ENCODE measurements at regions not wholly inside any gene's neighbourhood (a gene's known extent, or its start where the extent isn't known, plus 50 kb on each side); places are given as distances from the start of the nearest gene placed in this dataset.

GRCh38 chr12:74440469-74440868 is 97.2 kb upstream of the ATXN7L3B start:
- CTCF ChIA-PET (ENCODE audit: partially characterized antibody), result no interaction called here
- FAIRE-seq (no peak), DNase-seq (ENCODE audit: low read depth in 1 of 2, low spot score in 2 of 2) (no peak)
- no peak overlapping the region for H2BK20ac ChIP-seq (ENCODE audit: low read length)
- H3K56ac ChIP-seq (replicated peaks; ENCODE audit: insufficient read length, low read depth, low read length), result no peak overlapping the region
- H2BK12ac ChIP-seq (ENCODE audit: low read depth, low read length), result no peak overlapping the region
- POLR2A ChIA-PET (ENCODE audit: partially characterized antibody), result no interaction called here
- H3K27ac ChIP-seq (ENCODE audit: low read depth, low read length), result no peak overlapping the region
- no peaks in the 10 kb centered on the region for H3K23me2 ChIP-seq (ENCODE audit: low read depth, low read length)
- no peak overlapping the region for H3K23ac ChIP-seq (ENCODE audit: insufficient read length)
- no peak overlapping the region for H3K4ac ChIP-seq (replicated peaks; ENCODE audit: insufficient read length, low read depth, low read length)
- H4K20me1 ChIP-seq (replicated peaks in 1 of 2; ENCODE audit: control insufficient read depth in 1 of 2, insufficient read depth in 2 of 2, low read length in 2 of 2), result no peaks in the 10 kb centered on the region
- H3K9me3 ChIP-seq (ENCODE audit: insufficient read depth in 2 of 2, low read depth in 1 of 2, low read length in 1 of 2), result no peaks in the 10 kb centered on the region
- TF ChIP-seq SP1 (IDR thresholded peaks at IDR 0.05; ENCODE audit: low read depth, low read length), result no peak
- TF ChIP-seq MAFK (IDR thresholded peaks at IDR 0.05; ENCODE audit: low read depth, low read length), result no peak
- no peak for TF ChIP-seq GABPA (IDR thresholded peaks at IDR 0.05; ENCODE audit: borderline replicate concordance, insufficient read depth, low read length)
- TF ChIP-seq TAF7 (optimal IDR thresholded peaks at IDR 0.05; ENCODE audit: borderline replicate concordance, low read depth, low read length), result no peak
- no peak for TF ChIP-seq JUN (IDR thresholded peaks at IDR 0.05; ENCODE audit: low read depth, low read length)
- TF ChIP-seq PHF8 (conservative IDR thresholded peaks at IDR 0.05; ENCODE audit: low read depth, low read length), result no peak
- no peak for TF ChIP-seq POLR2AphosphoS5 (IDR thresholded peaks at IDR 0.05; ENCODE audit: low read depth, low read length)
- TF ChIP-seq, protein P1, sequence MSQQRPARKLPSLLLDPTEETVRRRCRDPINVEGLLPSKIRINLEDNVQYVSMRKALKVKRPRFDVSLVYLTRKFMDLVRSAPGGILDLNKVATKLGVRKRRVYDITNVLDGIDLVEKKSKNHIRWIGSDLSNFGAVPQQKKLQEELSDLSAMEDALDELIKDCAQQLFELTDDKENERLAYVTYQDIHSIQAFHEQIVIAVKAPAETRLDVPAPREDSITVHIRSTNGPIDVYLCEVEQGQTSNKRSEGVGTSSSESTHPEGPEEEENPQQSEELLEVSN (IDR thresholded peaks at IDR 0.05), result no peak
- TF ChIP-seq BCL11A (IDR thresholded peaks at IDR 0.05; ENCODE audit: low read depth in 2 of 2, low read length in 2 of 2), result no peak
- no peak for TF ChIP-seq RFX5 (IDR thresholded peaks at IDR 0.05; ENCODE audit: borderline replicate concordance, low read depth, low read length)
- TF ChIP-seq HDAC2 (IDR thresholded peaks at IDR 0.05; ENCODE audit: borderline replicate concordance in 1 of 2, low read depth in 2 of 2, low read length in 2 of 2), result no peak
- TF ChIP-seq ZNF274 (IDR thresholded peaks at IDR 0.05; ENCODE audit: borderline replicate concordance, extremely low read depth, low read length), result no peak
- no peak for TF ChIP-seq USF2 (IDR thresholded peaks at IDR 0.05; ENCODE audit: low read length)
- no peak for TF ChIP-seq TAF1 (IDR thresholded peaks at IDR 0.05; ENCODE audit: low read depth, low read length)
- no peak for TF ChIP-seq YY1 (IDR thresholded peaks at IDR 0.05; ENCODE audit: low read depth, low read length)
- no peaks in the 10 kb centered on the region; a peak in 1 of 7 replicates for H3K4me1 ChIP-seq (replicated peaks in 1 of 4; ENCODE audit: control insufficient read depth in 3 of 4, insufficient read depth in 4 of 4, low read length in 3 of 4)
- no peak overlapping the region for H2BK15ac ChIP-seq (ENCODE audit: low read length)
- H2AK5ac ChIP-seq (ENCODE audit: low read depth, low read length), result no peak overlapping the region
- H2BK120ac ChIP-seq (replicated peaks; ENCODE audit: low read depth, low read length), result no peak overlapping the region
- no peaks in the 10 kb centered on the region for H3K79me1 ChIP-seq (ENCODE audit: low read depth, low read length)
- H3K36me3 ChIP-seq (ENCODE audit: control insufficient read depth in 2 of 4, insufficient read depth in 4 of 4, low read length in 3 of 4), result no peaks in the 10 kb centered on the region
- no peak overlapping the region for H3K9ac ChIP-seq (replicated peaks in 1 of 4; ENCODE audit: extremely low read depth in 1 of 4, low read depth in 3 of 4, low read length in 3 of 4)
- H2BK5ac ChIP-seq (ENCODE audit: low read depth, low read length), result no peak overlapping the region
- no peak overlapping the region for H4K91ac ChIP-seq (replicated peaks; ENCODE audit: insufficient read length, low read length)
- no peak overlapping the region for H3K18ac ChIP-seq (ENCODE audit: extremely low read depth, low read length)
- no peaks in the 10 kb centered on the region for H3K79me2 ChIP-seq (ENCODE audit: control insufficient read depth in 1 of 2, insufficient read depth in 2 of 2, low read length in 2 of 2)
- H4K8ac ChIP-seq (ENCODE audit: extremely low read depth, insufficient read depth, low read length), result no peak overlapping the region
- no peaks in the 10 kb centered on the region for H3K27me3 ChIP-seq (replicated peaks in 1 of 4; ENCODE audit: control insufficient read depth in 3 of 4, extremely low read depth in 1 of 4, insufficient read depth in 3 of 4, low read length in 3 of 4)
- no peak overlapping the region for H3K4me3 ChIP-seq (ENCODE audit: extremely low read depth in 1 of 4, insufficient read depth in 2 of 4, low read depth in 3 of 4, low read length in 4 of 4)
- no peak overlapping the region for H2AFZ ChIP-seq (ENCODE audit: low read length)
- no peak overlapping the region for H3K4me2 ChIP-seq (ENCODE audit: insufficient read depth in 1 of 2, low read depth in 2 of 2, low read length in 2 of 2)
- no peak overlapping the region for H3K14ac ChIP-seq (ENCODE audit: insufficient read length)
- no peak overlapping the region for H4K5ac ChIP-seq (ENCODE audit: insufficient read length, low read depth, low read length)

All from H1 (cell line).